Stimulated activated CD4-positive, alpha-beta T cell treated with anti-CD3 and anti-CD28 coated beads, Interleukin-4, amount 100 ng/mL, for 24 hours (primary cell): ENCODE measurements at regions not wholly inside any gene's neighbourhood (a gene's known extent, or its start where the extent isn't known, plus 50 kb on each side); places are given as distances from the start of the nearest gene placed in this dataset.

Source experiments
- DNase-seq: peaks from one replicate; pipeline ENCODE4 v3.0.0-alpha.2; 2020

DNA sequence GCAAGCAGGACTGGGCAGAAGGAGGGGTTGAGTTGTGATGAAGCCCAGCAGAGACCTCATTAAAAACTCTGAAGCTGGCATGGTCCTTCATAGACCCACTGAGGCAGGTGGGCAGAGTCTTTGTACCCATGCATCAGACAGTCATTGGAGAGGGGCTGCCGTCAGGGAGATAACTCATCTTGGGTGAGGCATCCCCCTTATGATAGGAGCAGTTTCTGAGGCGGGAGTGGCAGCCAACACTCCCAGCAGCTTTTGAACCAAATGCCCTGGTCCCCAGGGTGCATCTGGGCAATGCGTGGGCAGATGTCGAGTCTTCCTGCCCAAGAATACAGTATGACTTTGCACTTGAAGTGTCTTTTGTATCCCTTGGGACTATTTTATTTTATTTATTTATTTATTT, 68.1 kb downstream of the HTR5A start:
- no peak for DNase-seq

GRCh38 chr7:155141562-155141961, 71.4 kb downstream of the HTR5A start:
- no peak for DNase-seq

DNA sequence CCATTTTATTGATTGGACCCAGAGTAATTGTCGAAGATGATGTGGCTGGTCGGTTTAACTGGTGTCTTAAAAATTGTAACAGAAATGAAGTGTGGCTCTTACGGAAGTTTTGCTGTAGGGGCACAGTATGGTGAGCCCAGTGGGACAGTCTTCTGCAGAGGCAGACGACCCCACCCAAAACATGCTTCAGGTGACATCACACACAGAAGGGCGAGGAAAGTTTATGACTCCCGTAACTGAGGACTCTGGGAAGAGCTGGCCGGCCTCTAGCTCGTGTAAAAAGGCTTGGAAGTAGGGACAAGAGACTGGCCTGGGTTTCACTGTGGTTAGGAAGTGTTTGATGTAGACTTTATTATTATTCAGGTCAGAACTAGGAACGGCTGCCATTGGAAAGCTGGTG, 73.3 kb downstream of the HTR5A start:
- no peak for DNase-seq

GRCh38 chr7:155144371-155144770, 74.2 kb downstream of the HTR5A start:
- no peak for DNase-seq

- no peak for DNase-seq
These were observed 75.5 kb downstream of the HTR5A start for GRCh38 chr7:155145477-155146255.

GRCh38 chr7:155147172-155147571, 77.0 kb downstream of the HTR5A start:
- no peak for DNase-seq

DNA sequence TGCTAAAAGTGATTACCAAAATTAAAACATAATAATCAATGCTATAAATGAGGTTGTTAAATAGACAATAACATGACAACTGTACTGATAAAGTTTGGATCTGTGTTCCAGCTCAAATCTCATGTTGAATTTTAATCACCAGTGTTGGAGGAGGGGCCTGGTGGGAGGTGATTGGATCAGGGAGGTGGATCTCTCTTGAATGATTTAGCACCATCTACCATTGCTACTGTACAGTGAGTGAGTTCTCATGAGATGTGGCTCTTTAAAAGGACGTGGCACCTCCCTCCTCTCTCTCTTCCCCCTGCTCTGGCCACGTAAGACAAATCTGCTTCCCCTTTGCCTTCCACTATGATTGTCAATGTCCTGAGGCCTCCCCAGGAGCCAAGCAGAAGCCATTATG, 77.5 kb downstream of the HTR5A start:
- no peak for DNase-seq

- no peak for DNase-seq
These were observed 83.6 kb downstream of the HTR5A start for GRCh38 chr7:155153676-155154075.

- DNase-seq, result no peak
These were observed 84.5 kb downstream of the HTR5A start for GRCh38 chr7:155154586-155154985.

DNA sequence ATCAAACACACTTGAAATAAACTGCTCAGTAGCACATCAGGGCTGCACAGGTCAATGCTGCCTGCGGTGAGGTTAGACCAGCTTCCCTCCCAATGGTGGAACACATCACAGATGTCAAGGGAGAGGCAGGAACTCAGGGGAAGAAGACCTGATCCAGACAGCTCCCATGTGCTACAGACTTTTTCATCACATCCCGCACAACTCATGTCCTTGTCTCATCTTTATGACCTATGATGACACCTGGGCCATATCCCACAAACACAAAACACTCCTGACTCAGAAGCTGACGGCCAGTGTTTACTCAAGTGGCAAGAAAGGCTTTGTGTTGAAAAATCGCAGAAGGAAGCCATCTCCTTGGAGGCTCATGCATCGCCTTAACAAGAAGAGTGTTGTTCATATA, 91.6 kb downstream of the HTR5A start:
- DNase-seq, result no peak

GRCh38 chr7:155162422-155162821, 92.3 kb downstream of the HTR5A start:
- DNase-seq, result no peak

DNA sequence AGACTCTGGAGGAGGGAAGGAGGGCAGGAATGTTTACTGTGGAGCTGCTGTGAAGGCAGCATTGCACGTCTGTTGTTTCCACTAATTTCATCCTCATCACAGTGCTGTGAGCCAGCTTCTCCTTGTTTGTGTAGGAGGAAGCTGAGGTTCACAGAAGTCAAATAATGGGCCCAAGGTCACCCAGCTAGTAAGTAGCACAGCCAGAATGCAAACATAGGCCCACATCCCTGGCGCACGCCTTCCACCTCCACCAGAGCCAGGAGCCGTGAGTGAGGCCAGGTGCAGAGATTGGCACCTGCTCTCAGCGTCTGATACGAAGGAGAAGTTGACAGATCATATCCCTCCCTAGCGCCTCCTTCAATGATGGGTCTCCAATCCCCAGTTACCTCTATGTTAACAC, 93.6 kb downstream of the HTR5A start:
- DNase-seq, result no peak

DNA sequence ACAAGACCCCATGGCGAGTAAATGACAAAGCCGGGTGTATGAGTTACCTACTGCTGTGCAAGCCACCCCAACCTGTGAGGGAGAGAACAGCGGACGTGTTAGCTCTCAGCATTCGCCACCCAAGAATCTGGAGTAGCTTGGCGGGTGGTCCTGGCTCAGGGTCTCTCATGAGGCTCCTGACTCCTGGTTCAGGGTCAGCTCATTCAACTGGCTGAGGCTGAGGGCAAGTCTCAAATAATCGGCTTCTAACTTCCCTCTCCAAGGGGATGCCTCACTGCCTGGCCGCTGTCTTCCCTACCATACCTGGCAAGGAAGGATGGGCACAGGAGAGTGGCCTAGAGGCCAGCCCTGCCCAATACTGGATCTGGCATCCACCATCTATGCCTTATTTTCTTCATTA, 94.2 kb downstream of the HTR5A start:
- no peak for DNase-seq

GRCh38 chr7:155166108-155166507, 96.0 kb downstream of the HTR5A start:
- no peak for DNase-seq

GRCh38 chr7:155166673-155167370, 96.7 kb downstream of the HTR5A start:
- peak; percentile 36 for DNase-seq

- no peak for DNase-seq
These were observed 97.7 kb downstream of the HTR5A start for GRCh38 chr7:155167706-155168365.

GRCh38 chr7:155168597-155169480, 98.7 kb downstream of the HTR5A start:
- DNase-seq, result no peak

- no peak for DNase-seq
These were observed 99.5 kb downstream of the HTR5A start for GRCh38 chr7:155169498-155170065.

- no peak for DNase-seq
These were observed 100.2 kb downstream of the HTR5A start for GRCh38 chr7:155170331-155170730.

DNA sequence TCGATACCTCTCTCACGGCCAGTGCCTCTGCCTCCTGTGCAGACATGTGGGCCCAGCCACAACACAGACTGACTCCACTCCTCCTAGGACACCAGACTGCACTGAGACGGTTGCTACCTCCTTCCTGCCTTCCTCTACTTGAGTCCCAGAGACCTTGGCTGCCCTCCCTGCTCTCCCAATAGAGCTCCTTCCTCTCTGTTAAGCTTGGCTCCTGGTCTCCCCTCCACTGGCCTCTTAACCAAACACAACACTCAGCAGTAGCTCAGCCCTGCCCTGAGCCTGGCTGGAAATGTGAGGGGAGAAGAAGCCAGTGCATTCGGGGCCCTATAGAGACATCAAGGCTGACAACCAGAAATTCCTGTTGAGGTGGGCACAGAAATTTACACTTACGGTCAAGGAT, 102.0 kb downstream of the HTR5A start:
- DNase-seq, result no peak

DNA sequence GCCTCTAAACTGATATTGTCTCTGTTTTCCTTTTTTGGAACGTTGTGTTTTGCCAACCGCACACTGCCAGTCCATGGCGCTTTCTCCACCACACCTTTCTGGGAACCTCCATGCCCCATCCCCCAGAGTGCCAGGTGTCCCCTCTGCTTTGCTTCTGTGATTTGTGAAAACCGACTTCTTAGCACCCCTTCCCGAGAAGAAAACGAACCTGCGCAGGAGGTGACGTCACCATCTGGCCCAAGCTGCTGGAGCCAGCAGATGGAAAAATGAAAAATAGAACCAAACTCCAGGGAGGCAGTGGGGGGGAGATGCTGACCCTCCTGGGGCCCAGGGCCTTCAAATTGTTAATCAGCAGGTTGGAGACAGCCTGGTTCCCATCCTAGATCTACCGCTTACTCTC, 103.8 kb downstream of the HTR5A start:
- DNase-seq, result no peak

- no peak for DNase-seq
These were observed 108.0 kb downstream of the HTR5A start for GRCh38 chr7:155178096-155178495.

GRCh38 chr7:155181768-155182167, 111.6 kb downstream of the HTR5A start:
- DNase-seq, result no peak
